PC-3 (cell line): ENCODE measurements at regions not wholly inside any gene's neighbourhood (a gene's known extent, or its start where the extent isn't known, plus 50 kb on each side); places are given as distances from the start of the nearest gene placed in this dataset.

Experiments
- ATAC-seq: fragments of 200-7000 bp; cut with Tn5 transposase; 2 replicates; pipeline ENCODE4 v1.9.1; 2020; ENCODE audit warnings: mild to moderate bottlenecking, moderate library complexity
- BruUV-seq: library from RNA; stranded (reverse); fragments of 400-500 nt; replicated peaks from 2 replicates; lab custom pipeline; 2021; lab: Mats Ljungman, UMichigan
- CTCF ChIA-PET: fragments of 300-600 bp; sonication (Branson Sonifier 250); formaldehyde crosslinking; loops from one replicate; lab custom pipeline; 2022; ENCODE audit warnings: antibody characterized with exemption; lab: Charles Lee
- POLR2A ChIA-PET: fragments of 300-600 bp; sonication (Branson Sonifier 250); formaldehyde crosslinking; loops from one replicate; lab custom pipeline; 2022; ENCODE audit warnings: antibody characterized with exemption; ENCODE audit not compliant: unreplicated experiment; lab: Charles Lee
- DNase-seq: peaks from one replicate; pipeline ENCODE4 v3.0.0-alpha.2; 2015
- H2AFZ ChIP-seq: fragments of 300-600 bp; sonication (generic); 2 replicates; pipeline ENCODE4 v1.6.0; 2016; ENCODE audit warnings: antibody characterized with exemption, low read length
- H3F3A ChIP-seq: fragments of 300-600 bp; sonication (generic); one replicate; pipeline ENCODE4 v1.6.0; 2017; ENCODE audit warnings: antibody characterized with exemption, low read length, control low read depth, mild to moderate bottlenecking; ENCODE audit not compliant: unreplicated experiment
- H3K27ac ChIP-seq: fragments of 300-600 bp; sonication (generic); 2 replicates; pipeline ENCODE4 v1.5.1; 2016; ENCODE audit warnings: mild to moderate bottlenecking, low read length
- H3K27me3 ChIP-seq: fragments of 300-600 bp; sonication (generic); 2 replicates; pipeline ENCODE4 v1.6.1; 2016; ENCODE audit warnings: low read length, mixed read lengths
- H3K36me3 ChIP-seq: fragments of 300-600 bp; sonication (generic); 2 replicates; pipeline ENCODE4 v1.6.1; 2016; ENCODE audit warnings: low read depth, mixed run types, low read length, mixed read lengths
- H3K4me1 ChIP-seq: fragments of 300-600 bp; sonication (generic); 2 replicates; pipeline ENCODE4 v1.5.1; 2016; ENCODE audit warnings: low read length; ENCODE audit not compliant: insufficient read depth
- H3K4me2 ChIP-seq: fragments of 300-600 bp; sonication (generic); 2 replicates; pipeline ENCODE4 v1.6.0; 2016; ENCODE audit warnings: low read length
- H3K4me3 ChIP-seq: fragments of 300-600 bp; sonication (generic); 2 replicates; pipeline ENCODE4 v1.5.1; 2016; ENCODE audit warnings: mild to moderate bottlenecking, low read length, mixed read lengths
- H3K79me2 ChIP-seq: fragments of 300-600 bp; sonication (generic); 2 replicates; pipeline ENCODE4 v1.6.1; 2017; ENCODE audit warnings: low read length, mixed read lengths
- H3K9ac ChIP-seq: fragments of 300-600 bp; sonication (generic); 2 replicates; pipeline ENCODE4 v1.6.0; 2016; ENCODE audit warnings: mild to moderate bottlenecking, low read length
- H3K9me2 ChIP-seq: fragments of 300-600 bp; sonication (generic); replicated peaks from 2 replicates; pipeline ENCODE4 v1.6.1; 2016; ENCODE audit warnings: mixed run types, low read length, mixed read lengths
- H3K9me3 ChIP-seq: fragments of 300-600 bp; sonication (generic); 2 replicates; pipeline ENCODE4 v1.6.1; 2016; ENCODE audit warnings: low read length, mixed read lengths
- H4K20me1 ChIP-seq: fragments of 300-600 bp; sonication (generic); 2 replicates; pipeline ENCODE4 v1.6.1; 2016; ENCODE audit warnings: low read length, mixed read lengths
- CTCF ChIP-seq: fragments of 300-600 bp; sonication (generic); conservative IDR thresholded peaks from 2 replicates; pipeline ENCODE4 v1.5.1; 2017; ENCODE audit warnings: antibody characterized with exemption, low read depth, mild to moderate bottlenecking, low read length
- EZH2 ChIP-seq: fragments of 300-600 bp; sonication (generic); IDR thresholded peaks from one replicate; pipeline ENCODE4 v1.6.1; 2017; ENCODE audit warnings: antibody characterized with exemption, mild to moderate bottlenecking, low read length; ENCODE audit not compliant: unreplicated experiment
- EZH2phosphoT487 ChIP-seq: fragments of 300-600 bp; sonication (generic); IDR thresholded peaks from 2 replicates; pipeline ENCODE4 v1.6.1; 2018; ENCODE audit warnings: mild to moderate bottlenecking, antibody characterized with exemption, low read length, borderline replicate concordance
- intact Hi-C: fragments of 100-400 bp; cut with micrococcal nuclease; formaldehyde crosslinking; loops from 2 replicates; pipeline ENCODE4 v1.9.0; 2023

GRCh38 chr9:22285066-22285465 lies 161.6 kb upstream of the DMRTA1 start:
- no peaks in the 10 kb centered on the region for H3K9me2 ChIP-seq
- no peaks in the 10 kb centered on the region for H3K79me2 ChIP-seq
- no peaks in the 10 kb centered on the region for H4K20me1 ChIP-seq
- H3K4me3 ChIP-seq: no peak overlapping the region
- no peaks in the 10 kb centered on the region for H3K36me3 ChIP-seq
- H3K4me2 ChIP-seq: no peak overlapping the region
- DNase-seq (no peak), ATAC-seq (no peak)
- no peaks in the 10 kb centered on the region for H3F3A ChIP-seq
- H3K9ac ChIP-seq: no peak overlapping the region
- no TSS peak for BruUV-seq
- H3K27ac ChIP-seq: no peak overlapping the region
- H3K27me3 ChIP-seq: no peaks in the 10 kb centered on the region
- no peaks in the 10 kb centered on the region for H3K4me1 ChIP-seq
- POLR2A ChIA-PET: no interaction called here
- H2AFZ ChIP-seq: no peak overlapping the region
- TF ChIP-seq EZH2phosphoT487 (no peak), EZH2 (no peak), CTCF (no peak)
- CTCF ChIA-PET: no interaction called here
- intact Hi-C loops: no loop called here
- no peaks in the 10 kb centered on the region for H3K9me3 ChIP-seq

GRCh38 chr9:22286661-22287060 lies 160.0 kb upstream of the DMRTA1 start:
- Histone ChIP-seq H3F3A (no peaks in the 10 kb centered on the region), H3K9ac (no peak overlapping the region), H3K27me3 (no peaks in the 10 kb centered on the region), H3K9me3 (no peaks in the 10 kb centered on the region), H3K4me3 (no peak overlapping the region), H3K36me3 (no peaks in the 10 kb centered on the region), H4K20me1 (no peaks in the 10 kb centered on the region), H3K9me2 (no peaks in the 10 kb centered on the region), H3K4me2 (no peak overlapping the region), H3K79me2 (no peaks in the 10 kb centered on the region), H3K27ac (no peak overlapping the region), H2AFZ (no peak overlapping the region), H3K4me1 (no peaks in the 10 kb centered on the region)
- POLR2A ChIA-PET: no interaction called here
- ATAC-seq (no peak), DNase-seq (no peak)
- TF ChIP-seq EZH2: no peak
- TF ChIP-seq EZH2phosphoT487: no peak
- no peak for TF ChIP-seq CTCF
- CTCF ChIA-PET: no interaction called here
- BruUV-seq: no TSS peak
- intact Hi-C loops: no loop called here

- Histone ChIP-seq H3K27ac (no peak overlapping the region), H2AFZ (no peak overlapping the region), H3K79me2 (no peaks in the 10 kb centered on the region), H3K4me3 (no peak overlapping the region), H3K9ac (no peak overlapping the region), H4K20me1 (no peaks in the 10 kb centered on the region), H3F3A (no peaks in the 10 kb centered on the region), H3K27me3 (no peaks in the 10 kb centered on the region), H3K9me3 (no peaks in the 10 kb centered on the region), H3K4me1 (no peaks in the 10 kb centered on the region), H3K36me3 (no peaks in the 10 kb centered on the region), H3K4me2 (no peak overlapping the region), H3K9me2 (no peaks in the 10 kb centered on the region)
- DNase-seq (no peak), ATAC-seq (no peak)
- ChIA-PET CTCF (no interaction called here), POLR2A (no interaction called here)
- BruUV-seq: no TSS peak
- no peak for TF ChIP-seq EZH2
- no peak for TF ChIP-seq CTCF
- TF ChIP-seq EZH2phosphoT487: no peak
- intact Hi-C loops: no loop called here
Observed at GRCh38 chr9:22288661-22289060, 158.0 kb upstream of the DMRTA1 start.
